Breast epithelium (tissue), 4 donors: ENCODE measurements at regions not wholly inside any gene's neighbourhood (a gene's known extent, or its start where the extent isn't known, plus 50 kb on each side); places are given as distances from the start of the nearest gene placed in this dataset.
"Not testable (repeated sequence)": the region's sequence is repeated elsewhere in the genome, so short reads cannot be mapped to it uniquely, and the experiment has no call there.

Source experiments
- DNase-seq, 2 donors: peaks; one replicate each; pipeline ENCODE4 v3.0.0-alpha.2; 2019; ENCODE audit warnings: low spot score in 2 of 2
- H3K27ac ChIP-seq, 2 donors: fragments of 200-600 bp; sonication (generic) in 1 of 2; one replicate each; pipeline ENCODE4 v1.5.1; 2016 to 2019; ENCODE audit warnings: mild to moderate bottlenecking in 1 of 2
- H3K27me3 ChIP-seq, 2 donors: fragments of 200-600 bp; sonication (generic) in 1 of 2; one replicate each; pipeline versions ENCODE4 v1.5.1 to v1.6.0; 2017 to 2019; ENCODE audit warnings: control low read depth in 1 of 2, mild to moderate bottlenecking in 1 of 2
- H3K36me3 ChIP-seq: fragments of 200-600 bp; one replicate; pipeline ENCODE4 v1.5.1; 2019
- H3K4me1 ChIP-seq, 2 donors: fragments of 200-600 bp; sonication (generic); one replicate each; pipeline ENCODE4 v1.5.1; 2016 to 2019; ENCODE audit warnings: control low read depth in 1 of 2
- H3K4me3 ChIP-seq, 3 donors: fragments of 200-600 bp; sonication (generic); 1 replicate in 2 of 3; 2 replicates in 1 of 3; pipeline ENCODE4 v1.5.1; 2016 to 2019; ENCODE audit warnings: mild to moderate bottlenecking in 3 of 3, moderate library complexity in 2 of 3
- H3K9me3 ChIP-seq, 2 donors: fragments of 200-600 bp; sonication (generic) in 1 of 2; one replicate each; pipeline ENCODE4 v1.5.1; 2016 to 2019; ENCODE audit warnings: control low read depth in 1 of 2
- CTCF ChIP-seq, 3 donors: fragments of 450-650 bp; IDR thresholded peaks; one replicate each; pipeline ENCODE4 v1.5.1; 2016 to 2017; ENCODE audit warnings: antibody characterized with exemption in 3 of 3, mild to moderate bottlenecking in 3 of 3, moderate library complexity in 3 of 3
- POLR2A ChIP-seq: fragments of 450-650 bp; IDR thresholded peaks from one replicate; pipeline ENCODE4 v1.6.1; 2016; ENCODE audit warnings: antibody characterized with exemption, mild to moderate bottlenecking, moderate library complexity
- POLR2AphosphoS5 ChIP-seq, 3 donors: sonication (generic); formaldehyde crosslinking; IDR thresholded peaks; one replicate each; pipeline ENCODE4 v1.6.1; 2017; ENCODE audit warnings: antibody characterized with exemption in 3 of 3
- intact Hi-C: fragments of 100-400 bp; cut with DNase I; formaldehyde crosslinking; loops from one replicate; pipeline ENCODE4 v1.15.1; 2023; ENCODE audit warnings: low total_unique reads

DNA sequence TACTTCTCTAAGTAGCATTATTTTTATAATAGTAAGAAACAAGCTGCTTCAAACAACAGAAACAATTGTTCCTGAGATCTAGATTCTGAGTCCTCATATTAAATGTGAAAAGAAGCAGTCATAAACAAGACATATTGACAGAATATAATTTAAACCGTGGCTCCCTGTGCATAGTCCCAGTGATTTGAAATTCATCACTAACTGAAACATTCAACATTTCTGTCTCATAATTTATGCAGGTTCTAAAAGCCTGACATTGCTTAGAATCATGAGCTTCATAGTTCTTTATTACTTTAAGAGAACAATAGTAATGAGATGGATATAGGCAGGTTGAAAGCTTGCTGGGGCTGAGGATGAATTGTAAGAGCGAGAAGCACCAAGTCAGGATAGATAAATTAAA, 375.5 kb upstream of the MAGEB18 start:
- TF ChIP-seq POLR2AphosphoS5 (IDR thresholded peaks at IDR 0.05) (no peak), CTCF (IDR thresholded peaks at IDR 0.05) (no peak), POLR2A (no peak)
- no peaks in the 10 kb centered on the region for H3K36me3 ChIP-seq
- DNase-seq: no peak
- H3K27me3 ChIP-seq: peaks cover 0 to 10% of the 10 kb centered on the region in 2 donors
- no peaks in the 10 kb centered on the region for H3K4me1 ChIP-seq
- no peak overlapping the region for H3K4me3 ChIP-seq
- intact Hi-C loops: no loop called here
- H3K9me3 ChIP-seq: no peaks in the 10 kb centered on the region
- no peak overlapping the region for H3K27ac ChIP-seq

- DNase-seq, H3K36me3 ChIP-seq, H3K4me3 ChIP-seq, H3K9me3 ChIP-seq, intact Hi-C loops, H3K27me3 ChIP-seq, H3K4me1 ChIP-seq, H3K27ac ChIP-seq: not testable (repeated sequence)
Measured at GRCh38 chrX:25771853-25772252, 366.3 kb upstream of the MAGEB18 start.

GRCh38 chrX:25797796-25798195, 340.3 kb upstream of the MAGEB18 start:
- DNase-seq, intact Hi-C loops, H3K4me3 ChIP-seq, H3K27ac ChIP-seq, H3K4me1 ChIP-seq, H3K9me3 ChIP-seq, H3K36me3 ChIP-seq: not testable (repeated sequence)
- peaks cover 0 to 12% of the 10 kb centered on the region in 2 donors for H3K27me3 ChIP-seq

- H3K27me3 ChIP-seq: no peaks in the 10 kb centered on the region
- H3K9me3 ChIP-seq: peaks cover 0 to 5% of the 10 kb centered on the region in 2 donors
- DNase-seq: no peak
- H3K36me3 ChIP-seq: no peaks in the 10 kb centered on the region
- H3K4me3 ChIP-seq: no peak overlapping the region
- no peaks in the 10 kb centered on the region for H3K4me1 ChIP-seq
- no peak for TF ChIP-seq POLR2AphosphoS5 (IDR thresholded peaks at IDR 0.05)
- no peak for TF ChIP-seq POLR2A
- no peak for TF ChIP-seq CTCF (IDR thresholded peaks at IDR 0.05)
- no peak overlapping the region for H3K27ac ChIP-seq
- intact Hi-C loops: no loop called here
Measured at GRCh38 chrX:25805744-25806143, 332.4 kb upstream of the MAGEB18 start.

DNA sequence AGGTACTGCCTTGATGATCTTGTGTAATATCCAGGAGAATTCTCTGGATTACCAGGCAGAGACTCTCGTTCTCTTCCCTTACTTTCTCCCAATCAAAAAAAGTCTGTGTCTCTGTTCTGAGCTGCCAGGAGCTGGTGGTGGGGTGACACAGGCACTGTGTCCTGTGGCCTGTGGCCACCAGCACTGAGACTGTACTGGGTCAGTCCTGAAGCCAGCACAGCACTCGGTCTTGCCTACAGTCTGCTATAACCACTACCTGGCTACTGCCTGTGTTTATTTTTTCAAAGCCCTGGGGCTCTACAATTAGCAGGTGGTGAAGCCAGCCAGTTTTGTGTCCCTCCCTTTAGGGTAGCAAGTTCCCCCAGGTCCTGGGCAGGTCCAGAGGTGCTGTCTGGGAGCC, 331.1 kb upstream of the MAGEB18 start:
- Histone ChIP-seq H3K27ac (no peak overlapping the region), H3K36me3 (no peaks in the 10 kb centered on the region), H3K27me3 (peaks cover 0 to under 1% of the 10 kb centered on the region in 2 donors), H3K4me3 (no peak overlapping the region), H3K9me3 (peaks cover 0 to 5% of the 10 kb centered on the region in 2 donors), H3K4me1 (no peaks in the 10 kb centered on the region)
- intact Hi-C loops: no loop called here
- TF ChIP-seq CTCF (IDR thresholded peaks at IDR 0.05): no peak
- no peak for TF ChIP-seq POLR2A
- TF ChIP-seq POLR2AphosphoS5 (IDR thresholded peaks at IDR 0.05): no peak
- no peak for DNase-seq

DNA sequence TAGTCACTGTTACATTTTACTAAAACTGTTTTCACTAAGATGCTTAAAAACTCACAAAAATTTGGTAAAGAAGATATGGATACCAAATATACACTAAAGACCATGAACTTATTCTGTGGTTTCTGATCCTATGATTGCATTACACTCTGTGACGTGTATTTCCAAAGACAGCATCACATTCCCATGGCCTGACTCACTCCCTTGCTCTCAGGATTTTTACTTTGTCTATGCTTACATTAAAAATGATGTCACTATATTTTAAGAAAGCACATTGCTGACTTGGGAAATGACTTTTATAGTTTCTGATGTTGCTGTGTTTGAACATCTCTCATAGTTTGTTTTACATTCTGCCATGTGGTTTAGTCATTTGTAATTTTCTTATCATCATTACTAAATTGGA, 327.9 kb upstream of the MAGEB18 start:
- no peak for DNase-seq
- TF ChIP-seq POLR2A: no peak
- TF ChIP-seq CTCF (IDR thresholded peaks at IDR 0.05): no peak
- no peak for TF ChIP-seq POLR2AphosphoS5 (IDR thresholded peaks at IDR 0.05)
- H3K27ac ChIP-seq: no peak overlapping the region
- intact Hi-C loops: no loop called here
- peaks cover 0 to 4% of the 10 kb centered on the region in 2 donors for H3K27me3 ChIP-seq
- H3K4me1 ChIP-seq: no peaks in the 10 kb centered on the region
- H3K9me3 ChIP-seq: peaks cover 0 to 5% of the 10 kb centered on the region in 2 donors
- H3K4me3 ChIP-seq: no peak overlapping the region
- no peaks in the 10 kb centered on the region for H3K36me3 ChIP-seq
